HEK293 (cell line): ENCODE measurements at regions not wholly inside any gene's neighbourhood (a gene's known extent, or its start where the extent isn't known, plus 50 kb on each side); places are given as distances from the start of the nearest gene placed in this dataset.

Source experiments
- CTCF ChIA-PET: fragments of 350-600 bp; formaldehyde crosslinking; extraction: SDS; loops from one replicate; lab custom pipeline; 2021; ENCODE audit warnings: antibody characterized with exemption; lab: Yijun Ruan, JAX
- POLR2A ChIA-PET: fragments of 300-600 bp; formaldehyde crosslinking; extraction: SDS; loops from one replicate; lab custom pipeline; 2020; ENCODE audit warnings: antibody characterized with exemption, inconsistent platforms; lab: Yijun Ruan, JAX
- H3K27ac ChIP-seq: fragments of 200-500 bp; sonication (Bioruptor generic); 2 replicates; pipeline ENCODE4 v1.5.1; 2014; ENCODE audit warnings: low read depth, low read length, control low read depth, inconsistent platforms; ENCODE audit errors: extremely low read depth
- H3K36me3 ChIP-seq, 2 experiments: fragments of 200-500 bp in 1 of 2; sonication (Bioruptor generic) in 1 of 2; 1 replicate in 1 of 2; 2 replicates in 1 of 2; pipeline ENCODE4 v1.5.1; 2014 to 2017; ENCODE audit warnings: inconsistent platforms in 2 of 2, low read length in 2 of 2; ENCODE audit not compliant: control insufficient read depth in 2 of 2, insufficient read depth in 1 of 2
- H3K4me1 ChIP-seq: fragments of 200-500 bp; sonication (Bioruptor generic); 2 replicates; pipeline ENCODE4 v1.5.1; 2014; ENCODE audit warnings: mild to moderate bottlenecking, low read length, inconsistent platforms; ENCODE audit not compliant: control insufficient read depth, insufficient read depth
- H3K4me3 ChIP-seq: 2 replicates; pipeline ENCODE4 v1.5.1; 2011; ENCODE audit warnings: low read depth, mild to moderate bottlenecking, control low read depth, low read length, moderate library complexity
- H3K9me3 ChIP-seq: fragments of 200-500 bp; sonication (Bioruptor generic); 2 replicates; pipeline ENCODE4 v1.5.1; 2014; ENCODE audit warnings: low read depth, low read length, inconsistent platforms; ENCODE audit not compliant: control insufficient read depth, insufficient read depth
- GLI4 ChIP-seq: fragments of 450-650 bp; formaldehyde crosslinking; IDR thresholded peaks from 2 replicates; pipeline ENCODE4 v1.5.1; 2016; ENCODE audit warnings: missing biosample characterization, missing genetic modification characterization
- KLF1 ChIP-seq: fragments of 450-650 bp; formaldehyde crosslinking; IDR thresholded peaks from 2 replicates; pipeline ENCODE4 v1.5.1; 2016; ENCODE audit warnings: missing biosample characterization, missing genetic modification characterization
- OVOL3 ChIP-seq: fragments of 450-650 bp; formaldehyde crosslinking; IDR thresholded peaks from 2 replicates; pipeline ENCODE4 v1.5.1; 2016; ENCODE audit warnings: missing biosample characterization, missing genetic modification characterization
- RBAK ChIP-seq: fragments of 450-650 bp; formaldehyde crosslinking; IDR thresholded peaks from 2 replicates; pipeline ENCODE4 v1.5.1; 2016; ENCODE audit warnings: missing biosample characterization, missing genetic modification characterization
- ZBTB1 ChIP-seq: fragments of 450-650 bp; formaldehyde crosslinking; IDR thresholded peaks from 2 replicates; pipeline ENCODE4 v1.5.1; 2016; ENCODE audit warnings: missing biosample characterization, missing genetic modification characterization
- ZBTB48 ChIP-seq: fragments of 450-650 bp; formaldehyde crosslinking; IDR thresholded peaks from 2 replicates; pipeline ENCODE4 v1.5.1; 2016; ENCODE audit warnings: missing biosample characterization, missing genetic modification characterization
- ZNF114 ChIP-seq: fragments of 450-650 bp; formaldehyde crosslinking; IDR thresholded peaks from 2 replicates; pipeline ENCODE4 v1.5.0; 2017; ENCODE audit warnings: missing biosample characterization, missing genetic modification characterization
- ZNF214 ChIP-seq: fragments of 450-650 bp; formaldehyde crosslinking; IDR thresholded peaks from 2 replicates; pipeline ENCODE4 v1.5.1; 2017; ENCODE audit warnings: missing biosample characterization, mild to moderate bottlenecking, missing genetic modification characterization, borderline replicate concordance
- ZNF239 ChIP-seq: fragments of 450-650 bp; formaldehyde crosslinking; IDR thresholded peaks from 2 replicates; pipeline ENCODE4 v1.5.1; 2016; ENCODE audit warnings: missing biosample characterization, missing genetic modification characterization
- ZNF24 ChIP-seq: fragments of 450-650 bp; formaldehyde crosslinking; IDR thresholded peaks from 2 replicates; pipeline ENCODE4 v1.5.1; 2016; ENCODE audit warnings: missing biosample characterization, missing genetic modification characterization
- ZNF324 ChIP-seq: fragments of 450-650 bp; formaldehyde crosslinking; IDR thresholded peaks from 2 replicates; pipeline ENCODE4 v1.5.1; 2016; ENCODE audit warnings: missing biosample characterization, missing genetic modification characterization
- ZNF394 ChIP-seq: fragments of 450-650 bp; formaldehyde crosslinking; IDR thresholded peaks from 2 replicates; pipeline ENCODE4 v1.5.1; 2016; ENCODE audit warnings: missing biosample characterization, missing genetic modification characterization, mild to moderate bottlenecking, moderate library complexity, borderline replicate concordance
- ZNF473 ChIP-seq: fragments of 450-650 bp; formaldehyde crosslinking; IDR thresholded peaks from 2 replicates; pipeline ENCODE4 v1.5.1; 2017; ENCODE audit warnings: missing biosample characterization, missing genetic modification characterization
- ZNF521 ChIP-seq: fragments of 450-650 bp; formaldehyde crosslinking; IDR thresholded peaks from 2 replicates; pipeline ENCODE4 v1.5.1; 2017; ENCODE audit warnings: missing biosample characterization, mild to moderate bottlenecking, missing genetic modification characterization
- ZNF561 ChIP-seq: fragments of 450-650 bp; IDR thresholded peaks from 2 replicates; pipeline ENCODE4 v1.5.1; 2018; ENCODE audit warnings: missing biosample characterization, missing genetic modification characterization, borderline replicate concordance
- ZNF629 ChIP-seq: fragments of 450-650 bp; formaldehyde crosslinking; IDR thresholded peaks from 2 replicates; pipeline ENCODE4 v1.5.1; 2017; ENCODE audit warnings: missing biosample characterization, missing genetic modification characterization
- ZXDB ChIP-seq: fragments of 450-650 bp; formaldehyde crosslinking; IDR thresholded peaks from 2 replicates; pipeline ENCODE4 v1.5.1; 2016; ENCODE audit warnings: missing biosample characterization, missing genetic modification characterization
- TF ChIP-seq, protein P1 (sequence below): fragments of 450-650 bp; formaldehyde crosslinking; IDR thresholded peaks from 2 replicates; pipeline ENCODE4 v1.5.1; 2016; ENCODE audit warnings: missing biosample characterization, missing genetic modification characterization
- TF ChIP-seq, protein P2 (sequence below): fragments of 450-650 bp; formaldehyde crosslinking; IDR thresholded peaks from 2 replicates; pipeline ENCODE4 v1.5.1; 2016; ENCODE audit warnings: missing biosample characterization, missing genetic modification characterization, borderline replicate concordance
- TF ChIP-seq, protein P3 (sequence below): fragments of 450-650 bp; formaldehyde crosslinking; IDR thresholded peaks from 2 replicates; pipeline ENCODE4 v1.5.1; 2016; ENCODE audit warnings: missing biosample characterization, missing genetic modification characterization
- TF ChIP-seq, protein P4 (sequence below): fragments of 450-650 bp; formaldehyde crosslinking; IDR thresholded peaks from 2 replicates; pipeline ENCODE4 v1.5.1; 2016; ENCODE audit warnings: missing biosample characterization, missing genetic modification characterization
- TF ChIP-seq, protein P5 (sequence below): fragments of 450-650 bp; formaldehyde crosslinking; conservative IDR thresholded peaks from 2 replicates; pipeline ENCODE4 v1.5.1; 2016; ENCODE audit warnings: low read depth, missing biosample characterization, missing genetic modification characterization

DNA sequence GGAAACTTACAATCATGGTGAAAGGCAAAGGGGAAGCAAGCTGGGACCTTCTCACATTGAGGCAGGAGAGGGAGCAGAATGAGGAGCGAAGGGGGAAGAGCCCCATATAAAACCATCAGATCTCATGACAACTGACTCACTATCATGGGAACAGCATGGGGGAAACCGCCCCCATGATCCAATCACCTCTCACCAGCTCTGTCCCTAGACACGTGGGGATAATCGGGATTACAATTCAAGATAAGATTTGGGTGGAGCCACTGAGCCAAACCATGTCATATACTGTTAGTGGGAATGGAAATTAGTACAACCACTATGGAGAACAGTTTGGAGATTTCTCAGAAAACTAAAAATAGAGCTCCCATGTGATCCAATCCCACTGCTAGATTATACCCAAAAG lies 163.7 kb downstream of the MANEA start:
- no peaks in the 10 kb centered on the region for H3K9me3 ChIP-seq
- TF ChIP-seq ZNF24 (tag by site-specific recombination) (no peak), ZBTB48 (no peak), GLI4 (tag by site-specific recombination) (no peak), ZBTB1 (tag by site-specific recombination) (no peak), ZNF629 (tag by site-specific recombination) (no peak), KLF1 (tag by site-specific recombination) (no peak), ZXDB (tag by site-specific recombination) (no peak), ZNF239 (tag by site-specific recombination) (no peak), OVOL3 (tag by site-specific recombination) (no peak), ZNF394 (tag by site-specific recombination) (no peak), ZNF561 (no peak), ZNF214 (tag by site-specific recombination) (no peak)
- TF ChIP-seq, protein P1, sequence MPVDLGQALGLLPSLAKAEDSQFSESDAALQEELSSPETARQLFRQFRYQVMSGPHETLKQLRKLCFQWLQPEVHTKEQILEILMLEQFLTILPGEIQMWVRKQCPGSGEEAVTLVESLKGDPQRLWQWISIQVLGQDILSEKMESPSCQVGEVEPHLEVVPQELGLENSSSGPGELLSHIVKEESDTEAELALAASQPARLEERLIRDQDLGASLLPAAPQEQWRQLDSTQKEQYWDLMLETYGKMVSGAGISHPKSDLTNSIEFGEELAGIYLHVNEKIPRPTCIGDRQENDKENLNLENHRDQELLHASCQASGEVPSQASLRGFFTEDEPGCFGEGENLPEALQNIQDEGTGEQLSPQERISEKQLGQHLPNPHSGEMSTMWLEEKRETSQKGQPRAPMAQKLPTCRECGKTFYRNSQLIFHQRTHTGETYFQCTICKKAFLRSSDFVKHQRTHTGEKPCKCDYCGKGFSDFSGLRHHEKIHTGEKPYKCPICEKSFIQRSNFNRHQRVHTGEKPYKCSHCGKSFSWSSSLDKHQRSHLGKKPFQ (tag by site-specific recombination) = no peak
- TF ChIP-seq, protein P2, sequence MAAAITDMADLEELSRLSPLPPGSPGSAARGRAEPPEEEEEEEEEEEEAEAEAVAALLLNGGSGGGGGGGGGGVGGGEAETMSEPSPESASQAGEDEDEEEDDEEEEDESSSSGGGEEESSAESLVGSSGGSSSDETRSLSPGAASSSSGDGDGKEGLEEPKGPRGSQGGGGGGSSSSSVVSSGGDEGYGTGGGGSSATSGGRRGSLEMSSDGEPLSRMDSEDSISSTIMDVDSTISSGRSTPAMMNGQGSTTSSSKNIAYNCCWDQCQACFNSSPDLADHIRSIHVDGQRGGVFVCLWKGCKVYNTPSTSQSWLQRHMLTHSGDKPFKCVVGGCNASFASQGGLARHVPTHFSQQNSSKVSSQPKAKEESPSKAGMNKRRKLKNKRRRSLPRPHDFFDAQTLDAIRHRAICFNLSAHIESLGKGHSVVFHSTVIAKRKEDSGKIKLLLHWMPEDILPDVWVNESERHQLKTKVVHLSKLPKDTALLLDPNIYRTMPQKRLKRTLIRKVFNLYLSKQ (tag by site-specific recombination) = no peak
- TF ChIP-seq, protein P3, sequence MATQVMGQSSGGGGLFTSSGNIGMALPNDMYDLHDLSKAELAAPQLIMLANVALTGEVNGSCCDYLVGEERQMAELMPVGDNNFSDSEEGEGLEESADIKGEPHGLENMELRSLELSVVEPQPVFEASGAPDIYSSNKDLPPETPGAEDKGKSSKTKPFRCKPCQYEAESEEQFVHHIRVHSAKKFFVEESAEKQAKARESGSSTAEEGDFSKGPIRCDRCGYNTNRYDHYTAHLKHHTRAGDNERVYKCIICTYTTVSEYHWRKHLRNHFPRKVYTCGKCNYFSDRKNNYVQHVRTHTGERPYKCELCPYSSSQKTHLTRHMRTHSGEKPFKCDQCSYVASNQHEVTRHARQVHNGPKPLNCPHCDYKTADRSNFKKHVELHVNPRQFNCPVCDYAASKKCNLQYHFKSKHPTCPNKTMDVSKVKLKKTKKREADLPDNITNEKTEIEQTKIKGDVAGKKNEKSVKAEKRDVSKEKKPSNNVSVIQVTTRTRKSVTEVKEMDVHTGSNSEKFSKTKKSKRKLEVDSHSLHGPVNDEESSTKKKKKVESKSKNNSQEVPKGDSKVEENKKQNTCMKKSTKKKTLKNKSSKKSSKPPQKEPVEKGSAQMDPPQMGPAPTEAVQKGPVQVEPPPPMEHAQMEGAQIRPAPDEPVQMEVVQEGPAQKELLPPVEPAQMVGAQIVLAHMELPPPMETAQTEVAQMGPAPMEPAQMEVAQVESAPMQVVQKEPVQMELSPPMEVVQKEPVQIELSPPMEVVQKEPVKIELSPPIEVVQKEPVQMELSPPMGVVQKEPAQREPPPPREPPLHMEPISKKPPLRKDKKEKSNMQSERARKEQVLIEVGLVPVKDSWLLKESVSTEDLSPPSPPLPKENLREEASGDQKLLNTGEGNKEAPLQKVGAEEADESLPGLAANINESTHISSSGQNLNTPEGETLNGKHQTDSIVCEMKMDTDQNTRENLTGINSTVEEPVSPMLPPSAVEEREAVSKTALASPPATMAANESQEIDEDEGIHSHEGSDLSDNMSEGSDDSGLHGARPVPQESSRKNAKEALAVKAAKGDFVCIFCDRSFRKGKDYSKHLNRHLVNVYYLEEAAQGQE (tag by site-specific recombination) = no peak
- no peak overlapping the region for H3K27ac ChIP-seq
- ChIA-PET POLR2A (no interaction called here), CTCF (interaction anchor here (0.7 kb wide), 1 partner anchor 76 kb away, joined by 3 read pairs; no protein-coding TSS in a partner anchor)
- H3K4me3 ChIP-seq = no peak overlapping the region
- no peaks in the 10 kb centered on the region for H3K36me3 ChIP-seq
- no peaks in the 10 kb centered on the region for H3K4me1 ChIP-seq

DNA sequence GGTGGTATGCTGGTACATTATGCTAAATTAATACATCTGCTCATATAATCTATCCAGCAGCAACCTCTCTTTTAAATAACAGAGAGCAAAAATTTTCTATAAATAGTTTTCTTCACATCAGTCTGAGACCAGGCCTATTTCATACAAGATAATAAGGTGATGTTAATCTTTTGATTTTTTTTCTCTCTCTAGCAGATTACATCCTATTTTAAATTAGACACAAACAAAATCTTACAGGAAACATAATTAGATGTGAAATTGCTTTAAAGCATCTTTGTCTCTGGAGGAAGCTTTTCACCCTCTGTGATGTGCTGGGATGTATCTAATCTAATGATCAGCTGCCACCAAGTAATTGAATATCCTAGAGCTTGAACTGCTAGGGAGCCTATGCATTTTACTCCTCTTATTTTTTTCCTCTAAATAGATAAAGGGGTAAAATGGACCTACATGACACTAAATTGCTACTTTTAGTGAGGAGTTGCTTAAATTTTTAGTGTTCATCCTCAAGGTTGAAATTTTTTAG lies 165.5 kb downstream of the MANEA start:
- H3K9me3 ChIP-seq = no peaks in the 10 kb centered on the region
- H3K36me3 ChIP-seq = no peaks in the 10 kb centered on the region
- ChIA-PET POLR2A (no interaction called here), CTCF (interaction anchor here (0.7 kb wide), 1 partner anchor 1754 kb away, joined by 4 read pairs; no protein-coding TSS in a partner anchor)
- H3K4me1 ChIP-seq = no peaks in the 10 kb centered on the region
- H3K27ac ChIP-seq = no peak overlapping the region
- no peak overlapping the region for H3K4me3 ChIP-seq
- TF ChIP-seq ZNF114 (tag by site-specific recombination) (no peak), ZNF239 (tag by site-specific recombination) (no peak), ZNF394 (tag by site-specific recombination) (no peak), ZNF521 (tag by site-specific recombination) (no peak), ZNF324 (tag by site-specific recombination) (no peak), RBAK (tag by site-specific recombination) (no peak), ZNF473 (no peak)
- TF ChIP-seq, protein P4, sequence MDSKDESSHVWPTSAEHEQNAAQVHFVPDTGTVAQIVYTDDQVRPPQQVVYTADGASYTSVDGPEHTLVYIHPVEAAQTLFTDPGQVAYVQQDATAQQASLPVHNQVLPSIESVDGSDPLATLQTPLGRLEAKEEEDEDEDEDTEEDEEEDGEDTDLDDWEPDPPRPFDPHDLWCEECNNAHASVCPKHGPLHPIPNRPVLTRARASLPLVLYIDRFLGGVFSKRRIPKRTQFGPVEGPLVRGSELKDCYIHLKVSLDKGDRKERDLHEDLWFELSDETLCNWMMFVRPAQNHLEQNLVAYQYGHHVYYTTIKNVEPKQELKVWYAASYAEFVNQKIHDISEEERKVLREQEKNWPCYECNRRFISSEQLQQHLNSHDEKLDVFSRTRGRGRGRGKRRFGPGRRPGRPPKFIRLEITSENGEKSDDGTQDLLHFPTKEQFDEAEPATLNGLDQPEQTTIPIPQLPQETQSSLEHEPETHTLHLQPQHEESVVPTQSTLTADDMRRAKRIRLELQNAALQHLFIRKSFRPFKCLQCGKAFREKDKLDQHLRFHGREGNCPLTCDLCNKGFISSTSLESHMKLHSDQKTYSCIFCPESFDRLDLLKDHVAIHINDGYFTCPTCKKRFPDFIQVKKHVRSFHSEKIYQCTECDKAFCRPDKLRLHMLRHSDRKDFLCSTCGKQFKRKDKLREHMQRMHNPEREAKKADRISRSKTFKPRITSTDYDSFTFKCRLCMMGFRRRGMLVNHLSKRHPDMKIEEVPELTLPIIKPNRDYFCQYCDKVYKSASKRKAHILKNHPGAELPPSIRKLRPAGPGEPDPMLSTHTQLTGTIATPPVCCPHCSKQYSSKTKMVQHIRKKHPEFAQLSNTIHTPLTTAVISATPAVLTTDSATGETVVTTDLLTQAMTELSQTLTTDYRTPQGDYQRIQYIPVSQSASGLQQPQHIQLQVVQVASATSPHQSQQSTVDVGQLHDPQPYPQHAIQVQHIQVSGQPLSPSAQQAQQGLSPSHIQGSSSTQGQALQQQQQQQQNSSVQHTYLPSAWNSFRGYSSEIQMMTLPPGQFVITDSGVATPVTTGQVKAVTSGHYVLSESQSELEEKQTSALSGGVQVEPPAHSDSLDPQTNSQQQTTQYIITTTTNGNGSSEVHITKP (tag by site-specific recombination) = no peak
- TF ChIP-seq, protein P5, sequence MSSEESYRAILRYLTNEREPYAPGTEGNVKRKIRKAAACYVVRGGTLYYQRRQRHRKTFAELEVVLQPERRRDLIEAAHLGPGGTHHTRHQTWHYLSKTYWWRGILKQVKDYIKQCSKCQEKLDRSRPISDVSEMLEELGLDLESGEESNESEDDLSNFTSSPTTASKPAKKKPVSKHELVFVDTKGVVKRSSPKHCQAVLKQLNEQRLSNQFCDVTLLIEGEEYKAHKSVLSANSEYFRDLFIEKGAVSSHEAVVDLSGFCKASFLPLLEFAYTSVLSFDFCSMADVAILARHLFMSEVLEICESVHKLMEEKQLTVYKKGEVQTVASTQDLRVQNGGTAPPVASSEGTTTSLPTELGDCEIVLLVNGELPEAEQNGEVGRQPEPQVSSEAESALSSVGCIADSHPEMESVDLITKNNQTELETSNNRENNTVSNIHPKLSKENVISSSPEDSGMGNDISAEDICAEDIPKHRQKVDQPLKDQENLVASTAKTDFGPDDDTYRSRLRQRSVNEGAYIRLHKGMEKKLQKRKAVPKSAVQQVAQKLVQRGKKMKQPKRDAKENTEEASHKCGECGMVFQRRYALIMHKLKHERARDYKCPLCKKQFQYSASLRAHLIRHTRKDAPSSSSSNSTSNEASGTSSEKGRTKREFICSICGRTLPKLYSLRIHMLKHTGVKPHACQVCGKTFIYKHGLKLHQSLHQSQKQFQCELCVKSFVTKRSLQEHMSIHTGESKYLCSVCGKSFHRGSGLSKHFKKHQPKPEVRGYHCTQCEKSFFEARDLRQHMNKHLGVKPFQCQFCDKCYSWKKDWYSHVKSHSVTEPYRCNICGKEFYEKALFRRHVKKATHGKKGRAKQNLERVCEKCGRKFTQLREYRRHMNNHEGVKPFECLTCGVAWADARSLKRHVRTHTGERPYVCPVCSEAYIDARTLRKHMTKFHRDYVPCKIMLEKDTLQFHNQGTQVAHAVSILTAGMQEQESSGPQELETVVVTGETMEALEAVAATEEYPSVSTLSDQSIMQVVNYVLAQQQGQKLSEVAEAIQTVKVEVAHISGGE (tag by site-specific recombination) = no peak
